ENCODE measurements at regions not wholly inside any gene's neighbourhood (a gene's known extent, or its start where the extent isn't known, plus 50 kb on each side); places are given as distances from the start of the nearest gene placed in this dataset.

GRCh38 chr5:17388717-17389116, 109.3 kb upstream of the TAF11L2 start:
- Histone ChIP-seq H3K4me2 (ENCODE audit: low read depth, low read length) (no peak overlapping the region), H3K9me1 (ENCODE audit: insufficient read depth, low read length) (no peaks in the 10 kb centered on the region), H4K20me1 (ENCODE audit: insufficient read depth, low read length) (no peaks in the 10 kb centered on the region), H2AFZ (replicated peaks; ENCODE audit: low read length, poor library complexity) (no peak overlapping the region), H4K91ac (ENCODE audit: insufficient read depth, low read depth, low read length) (no peak overlapping the region), H3K23ac (ENCODE audit: low read depth, low read length) (no peak overlapping the region), H3K4ac (ENCODE audit: low read depth, low read length) (no peak overlapping the region), H4K8ac (ENCODE audit: low read depth in 2 of 2, low read length in 2 of 2) (no peak overlapping the region), H4K5ac (ENCODE audit: low read depth, low read length) (no peak overlapping the region), H3K36me3 (ENCODE audit: control insufficient read depth, insufficient read depth, low read length) (no peaks in the 10 kb centered on the region), H3K9me3 (ENCODE audit: control insufficient read depth, insufficient read depth, low read length) (no peaks in the 10 kb centered on the region), H3K14ac (replicated peaks; ENCODE audit: low read depth, low read length) (no peak overlapping the region), H3K18ac (ENCODE audit: low read depth, low read length) (no peak overlapping the region), H2AK9ac (replicated peaks; ENCODE audit: low read depth, low read length, poor library complexity) (no peak overlapping the region), H3K4me3 (ENCODE audit: insufficient read depth, low read depth, low read length) (no peak overlapping the region), H2BK15ac (ENCODE audit: low read depth, low read length) (no peak overlapping the region), H3K4me1 (ENCODE audit: control insufficient read depth, insufficient read depth, low read length) (no peaks in the 10 kb centered on the region), H3K27me3 (ENCODE audit: control insufficient read depth, insufficient read depth, low read length) (no peaks in the 10 kb centered on the region), H2BK120ac (ENCODE audit: low read depth, low read length) (no peak overlapping the region), H3K56ac (ENCODE audit: extremely low read depth, insufficient read depth, low read length) (no peak overlapping the region), H3K9ac (ENCODE audit: low read depth, low read length) (no peak overlapping the region), H2AK5ac (ENCODE audit: low read depth, low read length) (no peak overlapping the region), H2BK20ac (ENCODE audit: low read depth, low read length) (no peak overlapping the region), H3K79me1 (ENCODE audit: low read depth in 1 of 2, low read length in 2 of 2) (no peaks in the 10 kb centered on the region), H3K27ac (ENCODE audit: insufficient read depth, low read length) (no peak overlapping the region), H2BK5ac (ENCODE audit: low read depth, low read length, poor library complexity, severe bottlenecking) (no peak overlapping the region)
- intact Hi-C loops (cut with micrococcal nuclease) (no loop called here), dilution Hi-C loops (cut with HindIII; ENCODE audit: low sequenced_read_pairs, unreplicated experiment) (no loop called here), in situ Hi-C loops (cut with MboI; ENCODE audit: low sequenced_read_pairs) (no loop called here)
- no peak for TF ChIP-seq CTCF (conservative IDR thresholded peaks at IDR 0.05; ENCODE audit: low read depth, low read length)
- no peak for TF ChIP-seq ELK1 (IDR thresholded peaks at IDR 0.05; ENCODE audit: borderline replicate concordance, low read depth, low read length)
- no peak for TF ChIP-seq MAFK (IDR thresholded peaks at IDR 0.05; ENCODE audit: low read depth, low read length)
- no peak for TF ChIP-seq USF2 (IDR thresholded peaks at IDR 0.05; ENCODE audit: low read depth, low read length)
- no peak for TF ChIP-seq MXI1 (IDR thresholded peaks at IDR 0.05; ENCODE audit: borderline replicate concordance, low read depth, low read length)
- no peak for TF ChIP-seq NFE2L2 (IDR thresholded peaks at IDR 0.05; ENCODE audit: low read depth, low read length)
- BruUV-seq (replicated peaks) = no TSS peak
- DNase-seq (no peak), ATAC-seq (ENCODE audit: low read depth) (no peak)
- CTCF ChIA-PET = no interaction called here
- no CpG with 5 or more reads among the region's 1 CpG for WGBS, 2 experiments (ENCODE audit: extremely low coverage in 2 of 2, insufficient read length in 1 of 2)
- POLR2A ChIA-PET (ENCODE audit: unreplicated experiment) = no interaction called here

Measured in IMR-90 (cell line).